Mesothelial cell of epicardium (in vitro differentiated cells): ENCODE measurements at regions not wholly inside any gene's neighbourhood (a gene's known extent, or its start where the extent isn't known, plus 50 kb on each side); places are given as distances from the start of the nearest gene placed in this dataset.

Experiments used
- DNase-seq, 2 experiments: peaks; one replicate each; pipeline ENCODE4 v3.0.0; 2021; ENCODE audit warnings: low spot score in 2 of 2; ENCODE audit not compliant: unreplicated experiment in 2 of 2
- H3K27ac Mint-ChIP-seq: 2 replicates; pipeline ENCODE4 v1.8.0; 2021; ENCODE audit warnings: mixed read lengths
- H3K27me3 Mint-ChIP-seq: 2 replicates; pipeline ENCODE4 v1.8.0; 2021; ENCODE audit warnings: low read depth, mixed read lengths
- H3K36me3 Mint-ChIP-seq: 2 replicates; pipeline ENCODE4 v1.8.0; 2021; ENCODE audit warnings: mixed read lengths
- H3K4me1 Mint-ChIP-seq: 2 replicates; pipeline ENCODE4 v1.8.0; 2021; ENCODE audit warnings: mixed read lengths
- H3K4me3 Mint-ChIP-seq: 2 replicates; pipeline ENCODE4 v1.8.0; 2021; ENCODE audit warnings: mild to moderate bottlenecking, moderate library complexity, mixed read lengths
- H3K9me3 Mint-ChIP-seq: 2 replicates; pipeline ENCODE4 v1.8.0; 2021; ENCODE audit warnings: mixed read lengths
- CTCF ChIP-seq: fragments of 200-600 bp; sonication (generic); IDR thresholded peaks from one replicate; pipeline ENCODE4 v1.5.0; 2021; ENCODE audit warnings: antibody characterized with exemption; ENCODE audit not compliant: unreplicated experiment

- no peaks in the 10 kb centered on the region for H3K36me3 Mint-ChIP-seq
- no peak for DNase-seq
- no peak for TF ChIP-seq CTCF
- no peaks in the 10 kb centered on the region for H3K9me3 Mint-ChIP-seq
- H3K4me3 Mint-ChIP-seq, result no peak overlapping the region
- no peaks in the 10 kb centered on the region for H3K27me3 Mint-ChIP-seq
- H3K27ac Mint-ChIP-seq, result no peak overlapping the region
- H3K4me1 Mint-ChIP-seq, result peaks cover 6% of the 10 kb centered on the region
Observed at GRCh38 chr13:55067946-55068345, 2039.3 kb downstream of the OLFM4 start.

GRCh38 chr13:55069746-55070145, 2041.1 kb downstream of the OLFM4 start:
- no peaks in the 10 kb centered on the region for H3K27me3 Mint-ChIP-seq
- H3K4me3 Mint-ChIP-seq, result no peak overlapping the region
- H3K9me3 Mint-ChIP-seq, result no peaks in the 10 kb centered on the region
- TF ChIP-seq CTCF, result no peak
- H3K4me1 Mint-ChIP-seq, result peaks cover 6% of the 10 kb centered on the region
- H3K27ac Mint-ChIP-seq, result no peak overlapping the region
- H3K36me3 Mint-ChIP-seq, result no peaks in the 10 kb centered on the region
- no peak for DNase-seq

- Mint-ChIP-seq H3K36me3 (no peaks in the 10 kb centered on the region), H3K27ac (no peak overlapping the region), H3K9me3 (no peaks in the 10 kb centered on the region), H3K4me1 (peaks cover 6% of the 10 kb centered on the region), H3K27me3 (no peaks in the 10 kb centered on the region), H3K4me3 (no peak overlapping the region)
- no peak for DNase-seq
- no peak for TF ChIP-seq CTCF
Observed at GRCh38 chr13:55073000-55073399, 2044.4 kb downstream of the OLFM4 start.

GRCh38 chr13:55084630-55085029, 2056.0 kb downstream of the OLFM4 start:
- DNase-seq, result no peak
- Mint-ChIP-seq H3K27ac (no peak overlapping the region), H3K9me3 (peaks cover 19% of the 10 kb centered on the region), H3K4me3 (no peak overlapping the region), H3K4me1 (no peaks in the 10 kb centered on the region), H3K27me3 (no peaks in the 10 kb centered on the region), H3K36me3 (peaks cover 2% of the 10 kb centered on the region)
- TF ChIP-seq CTCF, result no peak

GRCh38 chr13:55087085-55087484, 2053.6 kb upstream of the PRR20A start:
- Mint-ChIP-seq H3K9me3 (peaks cover 19% of the 10 kb centered on the region), H3K36me3 (peaks cover 2% of the 10 kb centered on the region), H3K27me3 (no peaks in the 10 kb centered on the region), H3K4me3 (no peak overlapping the region), H3K27ac (no peak overlapping the region), H3K4me1 (no peaks in the 10 kb centered on the region)
- no peak for TF ChIP-seq CTCF
- no peak for DNase-seq

- no peak overlapping the region for H3K4me3 Mint-ChIP-seq
Observed at GRCh38 chr13:55090612-55091011, 2050.1 kb upstream of the PRR20A start.

More at GRCh38 chr13:55090612-55091011, 2050.1 kb upstream of the PRR20A start:
- H3K27ac Mint-ChIP-seq, result no peak overlapping the region
- H3K36me3 Mint-ChIP-seq, result no peaks in the 10 kb centered on the region
- no peak for DNase-seq
- no peaks in the 10 kb centered on the region for H3K9me3 Mint-ChIP-seq
- no peaks in the 10 kb centered on the region for H3K4me1 Mint-ChIP-seq
- TF ChIP-seq CTCF, result no peak
- H3K27me3 Mint-ChIP-seq, result no peaks in the 10 kb centered on the region
